Activated naive CD4-positive, alpha-beta T cell treated with Interleukin-2 at 50 U/mL for 16 hours (primary cell): ENCODE measurements at regions not wholly inside any gene's neighbourhood (a gene's known extent, or its start where the extent isn't known, plus 50 kb on each side); places are given as distances from the start of the nearest gene placed in this dataset.
"Not testable (repeated sequence)": the region's sequence is repeated elsewhere in the genome, so short reads cannot be mapped to it uniquely, and the experiment has no call there.

ENCODE experiments used
- DNase-seq: peaks from one replicate; pipeline ENCODE4 v3.0.0-alpha.2; 2020

GRCh38 chr7:29723127-29723526, 83.2 kb upstream of the WIPF3 start:
- not testable (repeated sequence) for DNase-seq

GRCh38 chr7:29723599-29723998, 82.7 kb upstream of the WIPF3 start:
- DNase-seq = no peak

- not testable (repeated sequence) for DNase-seq
Observed at GRCh38 chr7:29729534-29730165, 76.7 kb upstream of the WIPF3 start.

GRCh38 chr7:29734246-29734731, 72.0 kb upstream of the WIPF3 start:
- DNase-seq = no peak

GRCh38 chr7:29747645-29748245, 58.6 kb upstream of the WIPF3 start:
- DNase-seq = not testable (repeated sequence)

GRCh38 chr7:29748286-29749099, 57.8 kb upstream of the WIPF3 start:
- DNase-seq = no peak

- DNase-seq = no peak
Observed at GRCh38 chr7:29749701-29750321, 56.5 kb upstream of the WIPF3 start.

GRCh38 chr7:29750373-29750940, 55.9 kb upstream of the WIPF3 start:
- DNase-seq = not testable (repeated sequence)

- not testable (repeated sequence) for DNase-seq
Observed at GRCh38 chr7:29751012-29751411, 55.3 kb upstream of the WIPF3 start.

GRCh38 chr7:29754874-29755490, 51.3 kb upstream of the WIPF3 start:
- DNase-seq = no peak
